PC-3 (cell line): ENCODE measurements at regions not wholly inside any gene's neighbourhood (a gene's known extent, or its start where the extent isn't known, plus 50 kb on each side); places are given as distances from the start of the nearest gene placed in this dataset.

Experiments
- CTCF ChIP-seq: fragments of 300-600 bp; sonication (generic); conservative IDR thresholded peaks from 2 replicates; pipeline ENCODE4 v1.5.1; 2017; ENCODE audit warnings: antibody characterized with exemption, low read depth, mild to moderate bottlenecking, low read length
- EZH2 ChIP-seq: fragments of 300-600 bp; sonication (generic); IDR thresholded peaks from one replicate; pipeline ENCODE4 v1.6.1; 2017; ENCODE audit warnings: antibody characterized with exemption, mild to moderate bottlenecking, low read length; ENCODE audit not compliant: unreplicated experiment
- EZH2phosphoT487 ChIP-seq: fragments of 300-600 bp; sonication (generic); IDR thresholded peaks from 2 replicates; pipeline ENCODE4 v1.6.1; 2018; ENCODE audit warnings: mild to moderate bottlenecking, antibody characterized with exemption, low read length, borderline replicate concordance

- TF ChIP-seq CTCF (no peak), EZH2phosphoT487 (no peak), EZH2 (no peak)
Measured at GRCh38 chr16:27723711-27724481, 174.0 kb downstream of the KATNIP start.
